HepG2 (cell line): ENCODE measurements at regions not wholly inside any gene's neighbourhood (a gene's known extent, or its start where the extent isn't known, plus 50 kb on each side); places are given as distances from the start of the nearest gene placed in this dataset.
A peak's percentile ranks its signal among the peaks of the same experiment; 100 is the strongest.

ENCODE experiments used
- ATAC-seq: fragments of 200-7000 bp; cut with Tn5 transposase; 3 replicates; pipeline ENCODE4 v1.9.1; 2020; ENCODE audit warnings: mild to moderate bottlenecking, moderate library complexity
- BruUV-seq: library from RNA; stranded (reverse); fragments of 400-500 nt; replicated peaks from 2 replicates; lab custom pipeline; 2021; lab: Mats Ljungman, UMichigan
- CTCF ChIA-PET: fragments of 300-600 bp; formaldehyde crosslinking; extraction: SDS; loops from one replicate; lab custom pipeline; 2021; ENCODE audit warnings: low total read pairs, inconsistent platforms, low intra/inter-chr PET ratio; lab: Yijun Ruan, JAX
- POLR2A ChIA-PET: fragments of 350-600 bp; sonication (Branson Sonifier 250); formaldehyde crosslinking; loops from one replicate; lab custom pipeline; 2020; ENCODE audit warnings: antibody characterized with exemption, inconsistent platforms; lab: Yijun Ruan, JAX
- DNase-seq: peaks from one replicate; pipeline ENCODE4 v3.0.0-alpha.2; 2015; ENCODE audit warnings: low spot score
- FAIRE-seq: peaks from 3 replicates; lab custom pipeline; 2011; peaks lifted over from hg19 to GRCh38; lab: Jason Lieb, UNC
- H2AFZ ChIP-seq: one replicate; pipeline ENCODE4 v1.6.1; 2011; ENCODE audit warnings: low read length, inconsistent platforms
- H3K27ac ChIP-seq: fragments of 300-600 bp; 3 replicates; pipeline ENCODE4 v1.8.0; 2011; ENCODE audit warnings: mixed run types, mild to moderate bottlenecking, mixed read lengths, low read length, inconsistent platforms; ENCODE audit not compliant: insufficient read depth; ENCODE audit errors: extremely low read length
- H3K27me3 ChIP-seq, 2 experiments: fragments of 200-600 bp in 1 of 2; 2 replicates in 1 of 2; 3 replicates in 1 of 2; pipeline versions ENCODE4 v1.6.0 to v1.8.0; 2011; ENCODE audit warnings: low read length in 2 of 2, mild to moderate bottlenecking in 2 of 2, moderate library complexity in 2 of 2, inconsistent platforms in 1 of 2; ENCODE audit not compliant: insufficient read depth in 2 of 2, control insufficient read depth in 1 of 2
- H3K36me3 ChIP-seq, 2 experiments: fragments of 200-600 bp in 1 of 2; replicated peaks in 1 of 2; 2 replicates in 1 of 2; 3 replicates in 1 of 2; pipeline versions ENCODE4 v1.5.1 to v1.8.0; 2011; ENCODE audit warnings: low read length in 2 of 2, inconsistent platforms in 1 of 2; ENCODE audit not compliant: insufficient read depth in 2 of 2, control insufficient read depth in 1 of 2
- H3K4me1 ChIP-seq: 2 replicates; pipeline ENCODE4 v1.5.1; 2012; ENCODE audit warnings: low read length, inconsistent platforms; ENCODE audit not compliant: insufficient read depth
- H3K4me2 ChIP-seq: 2 replicates; pipeline ENCODE4 v1.6.0; 2011; ENCODE audit warnings: low read depth, low read length, inconsistent platforms
- H3K4me3 ChIP-seq, 3 experiments: fragments of 200-600 bp in 1 of 3; sonication (generic), shearing (Covaris generic) in 1 of 3; replicated peaks in 1 of 3; 2 replicates each; pipeline ENCODE4 v1.5.1; 2011 to 2016; ENCODE audit warnings: low read length in 3 of 3, inconsistent platforms in 2 of 3, low read depth in 2 of 3, mild to moderate bottlenecking in 2 of 3, control low read depth in 1 of 3, mixed read lengths in 1 of 3; ENCODE audit not compliant: insufficient read depth in 1 of 3
- H3K79me2 ChIP-seq: one replicate; pipeline ENCODE4 v1.6.1; 2011; ENCODE audit warnings: low read length, inconsistent platforms; ENCODE audit not compliant: insufficient read depth
- H3K9ac ChIP-seq: 2 replicates; pipeline ENCODE4 v1.6.0; 2011; ENCODE audit warnings: mild to moderate bottlenecking, low read depth, low read length, inconsistent platforms; ENCODE audit not compliant: insufficient read depth
- H3K9me3 ChIP-seq: 2 replicates; pipeline ENCODE4 v1.5.1; 2012; ENCODE audit warnings: mild to moderate bottlenecking, low read length
- H4K20me1 ChIP-seq: 2 replicates; pipeline ENCODE4 v1.6.0; 2011; ENCODE audit warnings: inconsistent platforms, mild to moderate bottlenecking, low read length, moderate library complexity; ENCODE audit not compliant: insufficient read depth
- ARID5B ChIP-seq: IDR thresholded peaks from 2 replicates; pipeline ENCODE4 v1.4.0; 2020; ENCODE audit warnings: mild to moderate bottlenecking, missing genetic modification reagents
- BCL6 ChIP-seq: IDR thresholded peaks from 2 replicates; pipeline ENCODE4 v1.6.1; 2016; ENCODE audit warnings: missing genetic modification reagents, missing compliant biosample characterization
- CSRNP2 ChIP-seq: sonication (generic); formaldehyde crosslinking; conservative IDR thresholded peaks from 2 replicates; pipeline ENCODE4 v1.8.0; 2022; ENCODE audit warnings: low read depth, missing genetic modification reagents
- RARG ChIP-seq: sonication (generic); formaldehyde crosslinking; IDR thresholded peaks from 2 replicates; pipeline ENCODE4 v1.4.0; 2020; ENCODE audit warnings: low read depth, mild to moderate bottlenecking, missing genetic modification reagents
- TAF1 ChIP-seq: sonication (generic); formaldehyde crosslinking; IDR thresholded peaks from 2 replicates; pipeline ENCODE4 v1.4.0; 2020; ENCODE audit warnings: missing genetic modification reagents
- ZNF124 ChIP-seq: sonication (generic); formaldehyde crosslinking; IDR thresholded peaks from 2 replicates; pipeline ENCODE4 v1.4.0; 2020; ENCODE audit warnings: missing genetic modification reagents
- ZNF850 ChIP-seq: sonication (generic); formaldehyde crosslinking; conservative IDR thresholded peaks from 2 replicates; pipeline ENCODE4 v1.9.0; 2021; ENCODE audit warnings: mild to moderate bottlenecking, missing genetic modification reagents
- WGBS: methylation state at CpG from one replicate; pipeline ENCODE4 v1.1.6; 2017; ENCODE audit warnings: low lambda C conversion rate; 5-methylcytosine and 5-hydroxymethylcytosine counted together
- in situ Hi-C: cut with HindIII; loops from 2 replicates; pipeline ENCODE4 v1.10.0; 2017; ENCODE audit warnings: low pct_unique_long_range_greater_than_20kb; ENCODE audit not compliant: extremely low pct_ligation_motif_present
- intact Hi-C: fragments of 100-400 bp; cut with micrococcal nuclease; formaldehyde crosslinking; loops from one replicate; pipeline ENCODE4 v1.10.0; 2022; ENCODE audit not compliant: unreplicated experiment

- POLR2A ChIA-PET = no interaction called here
- in situ Hi-C loops = no loop called here
- Histone ChIP-seq H4K20me1 (no peaks in the 10 kb centered on the region), H3K9me3 (no peaks in the 10 kb centered on the region), H3K27me3 (peaks cover 0 to 6% of the 10 kb centered on the region in 2 experiments; a peak in 1 of 5 replicates), H3K4me2 (no peak overlapping the region), H3K9ac (no peak overlapping the region), H3K4me1 (peaks cover 7% of the 10 kb centered on the region), H2AFZ (no peak overlapping the region), H3K4me3 (no peak overlapping the region), H3K79me2 (no peaks in the 10 kb centered on the region), H3K27ac (no peak overlapping the region), H3K36me3 (no peaks in the 10 kb centered on the region)
- CTCF ChIA-PET = no interaction called here
- no peak for TF ChIP-seq ZNF124 (CRISPR knock-in tag)
- FAIRE-seq (no peak), ATAC-seq (no peak), DNase-seq (no peak)
- intact Hi-C loops = no loop called here
- WGBS = 26% methylated on average over 6 of the region's 6 CpGs
- BruUV-seq = no TSS peak
Observed at GRCh38 chr2:59077026-59077725, 836.1 kb upstream of the FANCL start.

GRCh38 chr2:59076079-59076619 is 835.0 kb upstream of the FANCL start:
- Histone ChIP-seq H3K4me2 (no peak overlapping the region), H3K27ac (no peak overlapping the region), H2AFZ (no peak overlapping the region), H3K9ac (no peak overlapping the region), H3K9me3 (no peaks in the 10 kb centered on the region), H3K36me3 (no peaks in the 10 kb centered on the region), H4K20me1 (no peaks in the 10 kb centered on the region), H3K4me3 (no peak overlapping the region), H3K27me3 (peaks cover 0 to 6% of the 10 kb centered on the region in 2 experiments; a peak in 1 of 5 replicates), H3K79me2 (no peaks in the 10 kb centered on the region), H3K4me1 (peaks cover 7% of the 10 kb centered on the region)
- no TSS peak for BruUV-seq
- POLR2A ChIA-PET = no interaction called here
- ATAC-seq (no peak), DNase-seq (peak; percentile 11), FAIRE-seq (no peak)
- CTCF ChIA-PET = no interaction called here
- in situ Hi-C loops (no loop called here), intact Hi-C loops (no loop called here)
- 5% methylated on average over 5 of the region's 5 CpGs for WGBS
- no peak for TF ChIP-seq ZNF850 (CRISPR knock-in tag)
- peak; percentile 96 for TF ChIP-seq BCL6 (CRISPR knock-in tag)
- peak; percentile 34; the same call in 1 of the 2 replicates for TF ChIP-seq ARID5B (CRISPR knock-in tag)
- no peak for TF ChIP-seq RARG (CRISPR knock-in tag)
- TF ChIP-seq TAF1 (CRISPR knock-in tag) = no peak
- no peak for TF ChIP-seq CSRNP2 (CRISPR knock-in tag)
